ENCODE measurements at regions not wholly inside any gene's neighbourhood (a gene's known extent, or its start where the extent isn't known, plus 50 kb on each side); places are given as distances from the start of the nearest gene placed in this dataset.

GRCh38 chr4:125461676-125462363 lies 147.1 kb downstream of the FAT4 start:
- WGBS, 2 donors: 64 to 71% methylated on average over 3 of the region's 3 CpGs
- DNase-seq (no peak), ATAC-seq (ENCODE audit: low FRiP score in 2 of 2) (no peak)

GRCh38 chr4:125464146-125464545 lies 149.4 kb downstream of the FAT4 start:
- Histone ChIP-seq H3K9me3 (no peaks in the 10 kb centered on the region), H3K36me3 (peaks cover 0 to 4% (median 0%) of the 10 kb centered on the region in 4 donors), H3K4me3 (no peak overlapping the region), H3K27me3 (no peaks in the 10 kb centered on the region), H3K4me1 (no peaks in the 10 kb centered on the region), H3K27ac (no peak overlapping the region)
- no peak for DNase-seq
- no peak for TF ChIP-seq POLR2AphosphoS5 (IDR thresholded peaks at IDR 0.05)
- no peak for TF ChIP-seq EP300 (IDR thresholded peaks at IDR 0.05)
- no peak for TF ChIP-seq CTCF (IDR thresholded peaks at IDR 0.05)
- no peak for TF ChIP-seq POLR2A (IDR thresholded peaks at IDR 0.05)
- WGBS, 2 donors: 67 to 80% methylated on average over 1 of the region's 1 CpG
- ATAC-seq (ENCODE audit: low FRiP score in 2 of 2): no peak

More at GRCh38 chr4:125461676-125462363, 147.1 kb downstream of the FAT4 start:
- no peaks in the 10 kb centered on the region for H3K9me3 ChIP-seq
- TF ChIP-seq POLR2AphosphoS5 (IDR thresholded peaks at IDR 0.05) (no peak), POLR2A (IDR thresholded peaks at IDR 0.05) (no peak), CTCF (IDR thresholded peaks at IDR 0.05) (no peak), EP300 (IDR thresholded peaks at IDR 0.05) (no peak)
- H3K27me3 ChIP-seq: no peaks in the 10 kb centered on the region
- H3K36me3 ChIP-seq: no peaks in the 10 kb centered on the region
- H3K4me1 ChIP-seq: no peaks in the 10 kb centered on the region
- no peak overlapping the region for H3K4me3 ChIP-seq
- H3K27ac ChIP-seq: no peak overlapping the region

- H3K4me3 ChIP-seq: no peak overlapping the region
- no peak overlapping the region for H3K27ac ChIP-seq
- H3K27me3 ChIP-seq: no peaks in the 10 kb centered on the region
- TF ChIP-seq POLR2AphosphoS5 (IDR thresholded peaks at IDR 0.05) (no peak), POLR2A (IDR thresholded peaks at IDR 0.05) (no peak), CTCF (IDR thresholded peaks at IDR 0.05) (no peak), EP300 (IDR thresholded peaks at IDR 0.05) (no peak)
- DNase-seq: no peak
- H3K9me3 ChIP-seq: no peaks in the 10 kb centered on the region
- WGBS, 2 donors: 87 to 91% methylated on average over 9 of the region's 9 CpGs
- H3K36me3 ChIP-seq: peaks cover 0 to 18% (median 0%) of the 10 kb centered on the region in 4 donors
- H3K4me1 ChIP-seq: no peaks in the 10 kb centered on the region
- ATAC-seq (ENCODE audit: low FRiP score in 2 of 2): no peak
Observed at GRCh38 chr4:125481334-125482045, 166.7 kb downstream of the FAT4 start.

- DNase-seq: no peak
- ATAC-seq (ENCODE audit: low FRiP score in 2 of 2): no peak
- H3K9me3 ChIP-seq: no peaks in the 10 kb centered on the region
- H3K36me3 ChIP-seq: peaks cover 0 to 14% (median 0%) of the 10 kb centered on the region in 4 donors
- H3K27ac ChIP-seq: no peak overlapping the region
- H3K4me1 ChIP-seq: no peaks in the 10 kb centered on the region
- 97 to 99% methylated on average over 3 of the region's 3 CpGs for WGBS, 2 donors
- no peak overlapping the region for H3K4me3 ChIP-seq
- TF ChIP-seq POLR2AphosphoS5 (IDR thresholded peaks at IDR 0.05) (no peak), CTCF (IDR thresholded peaks at IDR 0.05) (no peak), EP300 (IDR thresholded peaks at IDR 0.05) (no peak), POLR2A (IDR thresholded peaks at IDR 0.05) (no peak)
- no peaks in the 10 kb centered on the region for H3K27me3 ChIP-seq
Observed at GRCh38 chr4:125482822-125483221, 168.1 kb downstream of the FAT4 start.
